ENCODE measurements at regions not wholly inside any gene's neighbourhood (a gene's known extent, or its start where the extent isn't known, plus 50 kb on each side); places are given as distances from the start of the nearest gene placed in this dataset.

- no peak for DNase-seq
Measured at GRCh38 chr11:19353287-19353850, 112.6 kb upstream of the E2F8 start.

DNA sequence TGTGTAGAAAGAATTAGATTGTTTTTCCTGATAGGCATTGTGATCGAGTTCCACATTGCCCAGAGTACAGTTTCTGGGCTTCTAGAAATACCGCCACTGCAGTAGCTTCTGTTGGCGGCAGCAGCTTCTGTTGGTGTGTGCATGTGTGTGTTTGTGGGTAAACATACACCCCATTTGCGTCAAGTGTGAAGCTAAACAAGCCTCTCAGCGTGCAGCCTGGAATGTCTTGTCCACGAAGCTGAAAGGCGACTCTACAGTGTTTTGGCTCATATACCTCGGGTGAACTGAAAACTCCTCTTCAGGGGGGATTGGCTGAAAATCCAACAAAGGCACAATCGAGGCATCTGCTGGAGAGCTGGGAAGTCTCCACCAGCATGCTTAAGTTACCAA lies 112.0 kb upstream of the E2F8 start:
- DNase-seq, result no peak

DNA sequence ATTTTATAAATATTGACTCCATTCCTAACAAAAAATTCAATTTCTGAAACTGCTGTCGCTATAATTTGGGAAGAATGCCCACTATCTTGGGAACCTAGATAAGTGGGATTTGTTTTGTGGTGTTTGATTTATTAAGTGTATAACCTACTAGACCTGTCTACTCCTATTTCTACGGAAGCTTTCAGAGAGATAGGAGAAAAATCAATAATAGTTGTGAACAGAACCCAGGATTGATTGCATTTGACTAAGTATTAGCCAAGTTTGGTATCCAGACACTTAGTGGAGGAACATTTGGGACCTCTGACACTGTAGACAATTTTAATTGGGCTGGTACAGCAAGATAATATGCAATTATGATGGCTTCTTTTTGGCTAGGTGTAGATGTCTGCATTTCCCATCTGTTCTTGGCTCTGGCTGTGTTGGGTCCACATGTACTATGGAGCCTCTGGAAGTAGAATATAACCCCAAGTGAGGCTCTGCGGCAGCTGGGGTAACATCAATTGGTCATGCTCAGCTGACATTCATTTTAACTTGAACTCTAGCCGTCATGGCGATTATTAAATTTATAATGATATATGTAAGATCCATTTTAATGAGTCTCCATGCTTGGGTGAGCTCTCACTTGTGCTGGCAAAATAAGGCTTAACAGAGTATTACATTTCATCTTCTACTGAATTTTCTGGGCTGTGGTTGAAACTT lies 111.5 kb upstream of the E2F8 start:
- no peak for DNase-seq

DNA sequence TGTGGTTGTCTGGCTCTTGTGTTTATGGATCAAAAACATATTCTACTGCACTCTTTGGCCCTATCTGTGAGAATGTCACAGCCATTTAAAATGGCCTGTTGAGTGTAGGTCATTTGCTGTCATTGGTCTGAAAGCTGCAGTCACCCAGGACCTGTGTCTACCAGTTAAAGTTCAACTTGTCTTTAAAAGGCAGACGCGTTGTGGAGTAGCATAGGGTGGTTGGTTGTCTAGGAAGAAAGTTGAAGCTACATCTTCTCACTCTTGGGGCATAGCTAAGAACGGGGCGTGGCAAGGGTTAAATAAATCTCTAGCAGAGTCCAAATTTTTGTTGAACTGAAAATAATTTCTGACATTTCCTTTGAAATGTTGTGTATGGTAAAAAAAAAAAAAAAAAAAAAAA lies 110.7 kb upstream of the E2F8 start:
- DNase-seq, result no peak

GRCh38 chr11:19350160-19350559 lies 109.4 kb upstream of the E2F8 start:
- DNase-seq, result no peak

- DNase-seq, result no peak
Measured at GRCh38 chr11:19349340-19350025, 108.7 kb upstream of the E2F8 start.

- no peak for DNase-seq
Measured at GRCh38 chr11:19347911-19348310, 107.2 kb upstream of the E2F8 start.

DNA sequence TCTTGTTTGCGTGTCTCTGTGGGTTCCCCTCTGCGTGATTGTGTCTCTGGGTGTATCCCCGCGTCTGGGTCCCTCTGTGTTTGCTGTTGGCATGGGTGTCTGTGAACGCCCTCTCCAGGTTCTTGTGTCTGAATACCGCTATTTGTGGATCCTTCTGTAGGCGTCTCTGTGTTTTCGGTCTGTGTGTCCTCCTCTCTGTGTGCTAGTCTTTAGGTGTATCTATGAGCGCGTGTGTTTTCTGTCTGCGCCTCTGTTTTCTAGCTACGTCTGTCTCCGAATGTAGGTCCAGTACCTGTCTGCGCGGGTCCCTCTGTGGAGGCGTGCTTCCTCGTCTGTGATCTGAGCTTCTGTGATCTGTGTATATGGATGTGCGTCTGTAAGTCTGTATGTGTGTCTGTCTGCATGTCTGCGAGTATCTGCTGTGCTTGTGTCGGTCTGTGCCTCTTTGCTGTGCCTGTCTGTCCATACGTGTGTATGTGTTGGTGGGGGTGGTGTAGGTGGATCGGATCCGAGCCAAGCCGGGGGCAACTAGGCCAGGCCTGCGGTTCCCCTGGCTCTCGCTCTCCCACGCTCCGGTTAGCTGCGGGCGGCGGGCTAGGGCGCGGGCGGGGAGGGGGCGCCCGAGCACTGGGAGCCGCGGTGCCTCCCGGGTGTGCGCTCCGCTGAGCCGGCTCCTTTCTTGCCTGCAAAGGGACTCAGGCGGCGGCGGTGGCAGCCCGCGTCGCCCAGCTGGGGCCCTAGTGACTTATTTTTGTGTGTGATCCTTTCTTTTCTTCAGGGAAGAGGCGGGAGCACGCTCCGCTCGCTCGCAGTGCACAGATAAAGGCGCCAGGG lies 105.3 kb upstream of the E2F8 start:
- DNase-seq, result no peak

- no peak for DNase-seq
Measured at GRCh38 chr11:19345519-19345847, 104.7 kb upstream of the E2F8 start.

- no peak for DNase-seq
Measured at GRCh38 chr11:19344661-19345518, 104.1 kb upstream of the E2F8 start.

- DNase-seq, result no peak
Measured at GRCh38 chr11:19342036-19342435, 101.3 kb upstream of the E2F8 start.

GRCh38 chr11:19338375-19338774 lies 97.6 kb upstream of the E2F8 start:
- no peak for DNase-seq

DNA sequence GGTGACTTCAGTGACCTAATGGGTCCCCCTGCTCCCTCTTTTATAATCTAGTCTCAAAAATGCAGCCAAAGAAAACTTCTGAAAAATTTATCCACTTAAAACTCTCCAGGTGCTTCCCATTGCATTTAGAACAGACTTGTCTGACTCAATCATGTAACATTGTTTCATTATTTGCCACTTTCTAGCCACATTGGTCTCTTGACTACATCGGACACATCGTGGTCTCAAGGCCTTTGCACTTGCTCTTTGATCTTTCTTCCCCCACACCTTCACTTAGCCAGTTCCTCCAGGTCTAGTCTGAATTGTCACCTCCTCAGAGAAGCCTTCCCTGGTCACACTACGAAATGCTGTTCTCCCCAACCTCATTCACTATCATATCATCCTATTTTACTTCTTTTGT lies 97.0 kb upstream of the E2F8 start:
- no peak for DNase-seq

- DNase-seq, result no peak
Measured at GRCh38 chr11:19336331-19336730, 95.6 kb upstream of the E2F8 start.

GRCh38 chr11:19332476-19332875 lies 91.7 kb upstream of the E2F8 start:
- DNase-seq, result no peak

GRCh38 chr11:19330416-19330815 lies 89.7 kb upstream of the E2F8 start:
- DNase-seq, result no peak

DNA sequence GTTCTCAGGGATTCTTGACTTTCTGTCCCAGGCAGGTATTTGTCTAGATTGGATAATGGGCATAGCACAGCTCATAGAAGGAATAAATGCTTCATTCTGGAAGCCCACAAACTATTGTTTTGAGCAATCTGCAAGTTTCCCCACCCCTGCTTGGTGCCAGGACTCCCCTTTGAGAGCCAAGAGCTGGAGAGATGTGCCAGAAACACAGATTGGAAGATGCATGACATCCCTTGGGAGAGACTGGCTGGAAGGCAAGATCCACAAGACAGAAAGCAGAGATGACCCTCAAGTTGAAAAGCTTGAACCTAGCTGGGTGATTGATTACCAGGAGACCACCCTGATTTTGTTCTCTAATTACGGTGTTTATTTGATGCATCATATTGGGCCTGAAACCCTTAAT lies 89.2 kb upstream of the E2F8 start:
- DNase-seq, result no peak

GRCh38 chr11:19328586-19329311 lies 88.0 kb upstream of the E2F8 start:
- no peak for DNase-seq

DNA sequence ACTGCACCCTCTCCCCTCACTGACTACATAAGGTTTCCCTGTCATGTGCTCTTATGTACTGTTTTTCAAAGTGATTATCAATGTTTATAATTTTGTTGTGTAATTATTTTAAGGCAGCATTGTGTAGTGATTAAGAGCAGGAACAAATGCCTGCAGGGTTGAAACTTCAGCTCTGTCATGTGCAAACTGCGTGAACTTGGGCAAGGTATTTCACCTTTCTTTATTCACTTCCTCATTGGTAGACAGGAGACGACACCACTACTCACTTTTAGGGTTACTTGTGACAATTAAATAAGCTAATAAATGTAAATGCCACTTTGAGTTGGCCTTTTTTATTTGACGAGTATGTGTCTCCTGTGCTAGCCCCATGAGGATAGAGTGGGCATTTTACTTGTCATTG lies 86.5 kb upstream of the E2F8 start:
- no peak for DNase-seq

- no peak for DNase-seq
Measured at GRCh38 chr11:19326499-19326898, 85.8 kb upstream of the E2F8 start.

DNA sequence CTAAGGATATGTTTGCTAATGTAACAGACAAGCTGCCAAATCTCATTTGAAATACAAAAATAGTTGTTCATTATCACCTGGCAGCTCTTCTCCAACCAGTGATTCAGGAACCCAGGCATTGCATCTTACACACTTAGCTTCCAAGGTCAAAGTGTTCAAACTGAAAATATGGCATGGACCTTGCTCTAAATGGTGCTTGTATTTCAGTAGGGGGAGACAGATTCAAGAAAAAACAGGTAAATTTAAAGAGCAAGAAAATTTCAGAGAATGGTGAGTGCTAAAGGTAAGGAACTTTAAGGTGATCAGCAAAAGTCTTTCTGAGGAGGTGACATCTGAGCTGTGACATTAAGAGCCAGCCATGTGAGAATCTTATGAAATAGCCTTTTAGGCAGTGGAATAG lies 82.8 kb upstream of the E2F8 start:
- no peak for DNase-seq

- no peak for DNase-seq
Measured at GRCh38 chr11:19321351-19321750, 80.6 kb upstream of the E2F8 start.

All from T-helper 1 cell (primary cell).